Gastrocnemius medialis (tissue), 4 donors: ENCODE measurements at regions not wholly inside any gene's neighbourhood (a gene's known extent, or its start where the extent isn't known, plus 50 kb on each side); places are given as distances from the start of the nearest gene placed in this dataset.

Experiments
- ATAC-seq, 2 donors: fragments of 150-250 bp; one replicate each; pipeline ENCODE4 v1.9.1; 2016
- DNase-seq, 2 donors: peaks; one replicate each; pipeline ENCODE4 v3.0.0-alpha.2; 2019
- H3K27ac ChIP-seq, 4 donors: fragments of 200-600 bp; sonication (generic); 1 replicate in 1 of 4; 2 replicates in 3 of 4; pipeline ENCODE4 v1.5.1; 2016 to 2018; ENCODE audit warnings: mild to moderate bottlenecking in 2 of 4, moderate library complexity in 1 of 4
- H3K27me3 ChIP-seq, 3 donors: fragments of 200-600 bp; sonication (generic) in 2 of 3; 1 replicate in 1 of 3; 2 replicates in 2 of 3; pipeline versions ENCODE4 v1.5.1 to v1.6.0; 2016 to 2019; ENCODE audit warnings: mild to moderate bottlenecking in 1 of 3, moderate library complexity in 1 of 3
- H3K36me3 ChIP-seq, 2 donors: fragments of 200-600 bp; sonication (generic) in 1 of 2; one replicate each; pipeline ENCODE4 v1.5.1; 2017 to 2018
- H3K4me1 ChIP-seq, 2 donors: fragments of 200-600 bp; sonication (generic) in 1 of 2; one replicate each; pipeline ENCODE4 v1.5.1; 2016 to 2017; ENCODE audit warnings: mild to moderate bottlenecking in 2 of 2
- H3K4me3 ChIP-seq, 4 donors: fragments of 200-600 bp; sonication (generic) in 3 of 4; 1 replicate in 1 of 4; 2 replicates in 3 of 4; pipeline ENCODE4 v1.5.1; 2016 to 2019; ENCODE audit warnings: mild to moderate bottlenecking in 2 of 4
- H3K9me3 ChIP-seq, 3 donors: fragments of 200-600 bp; sonication (generic) in 2 of 3; 1 replicate in 1 of 3; 2 replicates in 2 of 3; pipeline ENCODE4 v1.5.1; 2016 to 2019
- POLR2A ChIP-seq, 2 donors: fragments of 450-650 bp; IDR thresholded peaks; one replicate each; pipeline ENCODE4 v1.6.1; 2017; ENCODE audit warnings: antibody characterized with exemption in 2 of 2, mild to moderate bottlenecking in 2 of 2, moderate library complexity in 2 of 2
- in situ Hi-C, 4 donors: fragments of 200-750 bp; cut with MboI; loops; one replicate each; pipeline versions ENCODE4 v1.15.0 to v1.8.0; 2017; ENCODE audit warnings: low sequenced_read_pairs in 4 of 4
- intact Hi-C: fragments of 100-400 bp; cut with DNase I; formaldehyde crosslinking; loops from one replicate; pipeline ENCODE4 v1.15.1; 2023; ENCODE audit warnings: low total_unique reads
- TF ChIP-seq, protein P1 (sequence below), 5 experiments: fragments of 450-650 bp in 3 of 5; fragments of 200-600 bp in 2 of 5; sonication (generic) in 2 of 5; IDR thresholded peaks in 4 of 5; conservative IDR thresholded peaks in 1 of 5; 1 replicate in 4 of 5; 2 replicates in 1 of 5; pipeline ENCODE4 v1.5.1; 2016 to 2019; ENCODE audit warnings: antibody characterized with exemption in 5 of 5, mild to moderate bottlenecking in 3 of 5, moderate library complexity in 3 of 5

DNA sequence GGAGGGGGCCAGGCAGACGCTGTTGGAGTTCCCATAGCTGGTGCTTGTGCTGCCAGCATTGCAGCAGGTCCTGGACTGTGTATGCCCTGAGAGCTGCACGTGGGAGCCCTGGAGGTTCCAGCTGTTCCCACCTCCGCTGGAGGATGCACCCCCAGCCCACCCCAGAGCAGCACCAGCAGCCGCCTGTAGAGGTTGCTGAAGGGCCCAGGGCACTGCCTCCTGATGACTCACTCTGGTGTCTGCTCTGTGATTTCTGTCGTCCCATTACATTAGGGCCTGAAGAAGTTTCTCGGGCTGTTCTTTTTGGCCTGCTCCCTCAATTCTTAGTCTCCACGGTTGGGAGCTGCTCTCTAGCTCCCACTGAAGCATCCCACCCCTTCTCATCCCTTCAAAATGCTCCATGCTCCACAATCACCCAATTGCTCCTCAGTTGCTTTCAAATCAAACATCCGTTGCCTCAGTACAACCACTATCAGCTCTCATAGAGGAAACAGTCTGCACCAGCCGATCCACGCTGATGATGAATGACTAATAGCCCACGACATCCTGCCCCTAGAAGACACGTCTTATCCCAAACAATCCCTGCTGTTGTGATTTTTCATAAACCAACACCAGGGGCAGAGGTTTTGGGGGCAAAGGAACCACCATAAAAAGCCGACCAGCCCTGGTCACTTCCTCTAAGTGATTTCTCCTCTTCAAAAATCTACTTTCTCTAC, 65.2 kb upstream of the RNF152 start:
- Histone ChIP-seq H3K4me1 (no peaks in the 10 kb centered on the region), H3K4me3 (no peak overlapping the region), H3K27me3 (no peaks in the 10 kb centered on the region), H3K36me3 (no peaks in the 10 kb centered on the region), H3K27ac (no peak overlapping the region), H3K9me3 (no peaks in the 10 kb centered on the region)
- DNase-seq: no peak
- TF ChIP-seq, protein P1, sequence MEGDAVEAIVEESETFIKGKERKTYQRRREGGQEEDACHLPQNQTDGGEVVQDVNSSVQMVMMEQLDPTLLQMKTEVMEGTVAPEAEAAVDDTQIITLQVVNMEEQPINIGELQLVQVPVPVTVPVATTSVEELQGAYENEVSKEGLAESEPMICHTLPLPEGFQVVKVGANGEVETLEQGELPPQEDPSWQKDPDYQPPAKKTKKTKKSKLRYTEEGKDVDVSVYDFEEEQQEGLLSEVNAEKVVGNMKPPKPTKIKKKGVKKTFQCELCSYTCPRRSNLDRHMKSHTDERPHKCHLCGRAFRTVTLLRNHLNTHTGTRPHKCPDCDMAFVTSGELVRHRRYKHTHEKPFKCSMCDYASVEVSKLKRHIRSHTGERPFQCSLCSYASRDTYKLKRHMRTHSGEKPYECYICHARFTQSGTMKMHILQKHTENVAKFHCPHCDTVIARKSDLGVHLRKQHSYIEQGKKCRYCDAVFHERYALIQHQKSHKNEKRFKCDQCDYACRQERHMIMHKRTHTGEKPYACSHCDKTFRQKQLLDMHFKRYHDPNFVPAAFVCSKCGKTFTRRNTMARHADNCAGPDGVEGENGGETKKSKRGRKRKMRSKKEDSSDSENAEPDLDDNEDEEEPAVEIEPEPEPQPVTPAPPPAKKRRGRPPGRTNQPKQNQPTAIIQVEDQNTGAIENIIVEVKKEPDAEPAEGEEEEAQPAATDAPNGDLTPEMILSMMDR (IDR thresholded peaks at IDR 0.05 in 4 of 5, conservative IDR thresholded peaks at IDR 0.05 in 1 of 5): no peak
- no peak for TF ChIP-seq POLR2A (IDR thresholded peaks at IDR 0.05)
- no peak for ATAC-seq
- in situ Hi-C loops: no loop called here
- intact Hi-C loops: no loop called here

DNA sequence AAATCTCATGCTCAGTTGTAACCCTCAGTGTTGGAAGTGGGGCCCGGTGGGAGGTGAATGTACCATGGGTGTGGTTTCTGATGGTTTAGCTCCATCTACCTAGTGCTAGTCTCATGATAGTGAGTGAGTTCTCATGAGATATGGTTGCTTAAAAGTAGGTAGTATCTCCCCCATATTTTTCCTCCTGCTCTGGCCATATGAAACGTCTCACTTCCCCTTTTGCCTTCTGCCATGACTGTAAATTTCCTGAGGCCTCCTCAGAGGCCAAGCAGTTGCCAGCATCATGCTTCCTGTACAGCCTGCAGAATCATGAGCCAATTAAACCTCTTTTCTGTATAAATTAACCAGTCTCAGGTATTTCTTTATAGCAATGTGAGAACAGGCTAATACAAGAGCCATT, 62.8 kb upstream of the RNF152 start:
- Histone ChIP-seq H3K36me3 (no peaks in the 10 kb centered on the region), H3K27ac (no peak overlapping the region), H3K27me3 (no peaks in the 10 kb centered on the region), H3K9me3 (no peaks in the 10 kb centered on the region), H3K4me3 (no peak overlapping the region), H3K4me1 (no peaks in the 10 kb centered on the region)
- intact Hi-C loops (no loop called here), in situ Hi-C loops (no loop called here)
- TF ChIP-seq POLR2A (IDR thresholded peaks at IDR 0.05): no peak
- TF ChIP-seq, protein P1 (IDR thresholded peaks at IDR 0.05 in 4 of 5, conservative IDR thresholded peaks at IDR 0.05 in 1 of 5): no peak
- DNase-seq (no peak), ATAC-seq (no peak)

DNA sequence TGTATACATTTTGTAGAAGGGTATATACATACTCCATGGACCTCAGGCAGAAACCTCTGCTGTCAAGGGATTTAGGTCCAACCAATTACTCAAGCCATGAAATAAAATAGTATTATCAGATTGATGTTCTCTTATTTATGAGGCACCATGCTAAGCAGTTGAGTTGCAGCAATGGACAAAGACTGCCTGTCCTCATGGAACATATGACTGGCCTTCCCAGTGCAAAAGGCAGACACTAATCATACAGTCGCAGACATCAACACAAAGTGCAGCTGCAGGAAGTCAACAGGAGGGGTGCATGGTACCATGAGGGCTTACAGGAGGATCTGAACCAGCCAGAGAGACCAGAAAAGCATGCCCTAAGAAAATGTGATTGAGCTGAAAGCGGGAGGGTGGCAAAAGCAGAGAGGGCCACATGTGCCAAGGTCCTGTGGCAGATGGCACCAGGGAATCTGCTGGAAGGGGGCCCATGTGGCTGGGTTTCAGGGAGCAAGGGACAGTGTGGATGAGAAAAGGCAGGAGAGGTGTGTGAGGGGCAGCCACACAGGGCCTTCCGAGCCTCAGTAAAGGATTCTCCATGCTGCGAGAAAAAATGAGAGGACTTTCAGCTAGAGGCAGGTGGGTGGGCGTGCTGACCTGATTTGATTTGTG, 61.4 kb upstream of the RNF152 start:
- TF ChIP-seq, protein P1 (IDR thresholded peaks at IDR 0.05 in 4 of 5, conservative IDR thresholded peaks at IDR 0.05 in 1 of 5): no peak
- no peak for TF ChIP-seq POLR2A (IDR thresholded peaks at IDR 0.05)
- no peaks in the 10 kb centered on the region for H3K27me3 ChIP-seq
- H3K9me3 ChIP-seq: no peaks in the 10 kb centered on the region
- H3K4me1 ChIP-seq: no peaks in the 10 kb centered on the region
- DNase-seq (no peak), ATAC-seq (no peak)
- in situ Hi-C loops (no loop called here), intact Hi-C loops (no loop called here)
- no peak overlapping the region for H3K4me3 ChIP-seq
- no peaks in the 10 kb centered on the region for H3K36me3 ChIP-seq
- H3K27ac ChIP-seq: no peak overlapping the region

DNA sequence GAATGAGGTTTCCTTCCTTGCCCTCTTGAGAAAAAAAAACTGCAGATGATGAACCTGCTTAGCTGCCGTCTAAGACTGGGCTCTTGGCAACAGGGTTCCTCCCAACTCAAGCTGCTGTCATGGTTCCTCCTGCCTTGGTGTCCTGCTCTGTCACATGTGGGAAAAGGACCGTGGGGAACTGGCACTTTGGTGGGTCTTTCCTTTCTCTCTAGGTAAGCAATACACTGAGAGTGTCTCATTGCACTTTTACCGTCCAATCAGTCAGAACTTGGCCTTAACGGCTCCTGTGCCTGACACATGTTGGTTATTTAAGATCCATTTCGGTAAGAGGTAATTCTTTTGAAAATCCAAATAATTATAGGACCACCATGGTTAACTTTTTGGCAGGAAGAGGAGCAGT, 60.8 kb upstream of the RNF152 start:
- in situ Hi-C loops: no loop called here
- no peak for ATAC-seq
- TF ChIP-seq POLR2A (IDR thresholded peaks at IDR 0.05): no peak

DNA sequence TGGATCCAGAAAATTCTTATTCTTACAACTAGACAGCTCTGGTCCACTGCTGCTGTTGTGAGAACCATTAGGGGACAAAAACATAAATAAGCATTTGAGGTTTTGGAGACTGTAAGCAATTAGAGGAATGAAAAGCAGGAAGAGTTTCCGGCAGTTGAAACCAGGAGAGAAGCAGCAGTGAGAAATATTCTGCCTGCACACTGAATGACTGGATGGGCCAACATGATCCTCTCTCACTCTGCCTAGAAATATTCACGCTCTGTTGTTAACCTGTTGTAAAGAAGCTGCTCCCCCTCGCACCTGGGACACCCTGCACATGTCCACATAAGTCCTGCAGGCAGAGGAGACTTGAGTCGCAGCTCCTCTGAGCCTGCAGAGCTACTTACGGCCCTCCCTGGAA, 60.4 kb upstream of the RNF152 start:
- no peak for TF ChIP-seq POLR2A (IDR thresholded peaks at IDR 0.05)
- TF ChIP-seq, protein P1 (IDR thresholded peaks at IDR 0.05 in 4 of 5, conservative IDR thresholded peaks at IDR 0.05 in 1 of 5): no peak

More for the DNA sequence above, 60.8 kb upstream of the RNF152 start:
- Histone ChIP-seq H3K27me3 (no peaks in the 10 kb centered on the region), H3K36me3 (no peaks in the 10 kb centered on the region), H3K9me3 (no peaks in the 10 kb centered on the region), H3K4me1 (no peaks in the 10 kb centered on the region), H3K4me3 (no peak overlapping the region), H3K27ac (no peak overlapping the region)
- no peak for DNase-seq
- intact Hi-C loops: no loop called here

More for the DNA sequence above, 60.4 kb upstream of the RNF152 start:
- H3K36me3 ChIP-seq: no peaks in the 10 kb centered on the region
- H3K27ac ChIP-seq: no peak overlapping the region
- ATAC-seq: no peak
- H3K9me3 ChIP-seq: no peaks in the 10 kb centered on the region
- no peaks in the 10 kb centered on the region for H3K27me3 ChIP-seq
- intact Hi-C loops: no loop called here
- no peak for DNase-seq
- in situ Hi-C loops: no loop called here
- no peaks in the 10 kb centered on the region for H3K4me1 ChIP-seq
- no peak overlapping the region for H3K4me3 ChIP-seq
